ENCODE measurements at regions not wholly inside any gene's neighbourhood (a gene's known extent, or its start where the extent isn't known, plus 50 kb on each side); places are given as distances from the start of the nearest gene placed in this dataset.

DNA sequence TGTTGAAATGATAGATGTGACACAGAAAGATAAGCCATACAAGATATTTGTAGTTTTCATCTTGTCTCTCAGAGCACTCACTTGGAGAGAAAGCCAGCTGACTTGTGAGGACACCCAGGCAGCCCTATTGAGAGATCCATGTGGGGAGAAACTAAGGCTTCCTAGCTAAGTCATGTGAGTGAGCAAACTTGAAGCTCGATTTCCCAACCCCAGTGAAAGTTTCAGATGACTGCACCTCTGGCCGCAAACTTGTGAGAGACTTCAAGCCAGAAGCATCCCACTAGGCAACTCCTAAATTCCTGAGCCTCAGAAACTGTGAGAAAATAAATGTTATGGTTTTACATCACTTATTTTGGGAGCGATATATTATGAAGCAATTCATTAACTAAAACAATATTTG, 832.3 kb downstream of the LTN1 start:
- in situ Hi-C loops (cut with HindIII; ENCODE audit: low pct_ligation_motif_present, low sequenced_read_pairs) = no loop called here
- H3K27ac ChIP-seq = no peak overlapping the region
- no peak overlapping the region for H3K4me3 ChIP-seq (ENCODE audit: low read depth, low read length)
- no peaks in the 10 kb centered on the region for H3K27me3 ChIP-seq (replicated peaks)
- TF ChIP-seq, protein P1, sequence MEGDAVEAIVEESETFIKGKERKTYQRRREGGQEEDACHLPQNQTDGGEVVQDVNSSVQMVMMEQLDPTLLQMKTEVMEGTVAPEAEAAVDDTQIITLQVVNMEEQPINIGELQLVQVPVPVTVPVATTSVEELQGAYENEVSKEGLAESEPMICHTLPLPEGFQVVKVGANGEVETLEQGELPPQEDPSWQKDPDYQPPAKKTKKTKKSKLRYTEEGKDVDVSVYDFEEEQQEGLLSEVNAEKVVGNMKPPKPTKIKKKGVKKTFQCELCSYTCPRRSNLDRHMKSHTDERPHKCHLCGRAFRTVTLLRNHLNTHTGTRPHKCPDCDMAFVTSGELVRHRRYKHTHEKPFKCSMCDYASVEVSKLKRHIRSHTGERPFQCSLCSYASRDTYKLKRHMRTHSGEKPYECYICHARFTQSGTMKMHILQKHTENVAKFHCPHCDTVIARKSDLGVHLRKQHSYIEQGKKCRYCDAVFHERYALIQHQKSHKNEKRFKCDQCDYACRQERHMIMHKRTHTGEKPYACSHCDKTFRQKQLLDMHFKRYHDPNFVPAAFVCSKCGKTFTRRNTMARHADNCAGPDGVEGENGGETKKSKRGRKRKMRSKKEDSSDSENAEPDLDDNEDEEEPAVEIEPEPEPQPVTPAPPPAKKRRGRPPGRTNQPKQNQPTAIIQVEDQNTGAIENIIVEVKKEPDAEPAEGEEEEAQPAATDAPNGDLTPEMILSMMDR (IDR thresholded peaks at IDR 0.05; ENCODE audit: low read depth, low read length, missing control alignments) = no peak
- DNase-seq = no peak
- H3K36me3 ChIP-seq (replicated peaks) = no peaks in the 10 kb centered on the region

DNA sequence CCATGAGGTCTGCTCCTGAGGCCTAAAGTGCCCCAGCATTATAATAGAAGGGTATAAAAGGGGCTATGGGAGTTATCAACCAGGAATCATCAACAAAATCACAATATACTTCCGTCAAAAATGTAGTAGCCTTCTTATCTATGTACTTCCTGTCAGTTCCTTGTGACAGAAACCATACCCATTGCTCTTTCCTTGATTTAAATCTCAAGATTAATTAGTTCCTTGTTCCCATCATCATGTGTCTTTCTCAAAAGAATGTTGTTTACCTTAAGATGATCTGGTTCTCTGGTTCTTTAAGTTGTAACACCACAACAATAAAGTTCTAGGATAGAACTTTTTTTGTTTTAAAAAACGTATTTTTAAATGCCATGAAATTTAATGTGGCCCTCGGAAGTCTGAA, 833.3 kb downstream of the LTN1 start:
- DNase-seq = no peak
- TF ChIP-seq, protein P1 (IDR thresholded peaks at IDR 0.05; ENCODE audit: low read depth, low read length, missing control alignments) = no peak
- in situ Hi-C loops (cut with HindIII; ENCODE audit: low pct_ligation_motif_present, low sequenced_read_pairs) = no loop called here
- no peak overlapping the region for H3K4me3 ChIP-seq (ENCODE audit: low read depth, low read length)
- H3K36me3 ChIP-seq (replicated peaks) = no peaks in the 10 kb centered on the region
- H3K27ac ChIP-seq = no peak overlapping the region
- H3K27me3 ChIP-seq (replicated peaks) = no peaks in the 10 kb centered on the region

DNA sequence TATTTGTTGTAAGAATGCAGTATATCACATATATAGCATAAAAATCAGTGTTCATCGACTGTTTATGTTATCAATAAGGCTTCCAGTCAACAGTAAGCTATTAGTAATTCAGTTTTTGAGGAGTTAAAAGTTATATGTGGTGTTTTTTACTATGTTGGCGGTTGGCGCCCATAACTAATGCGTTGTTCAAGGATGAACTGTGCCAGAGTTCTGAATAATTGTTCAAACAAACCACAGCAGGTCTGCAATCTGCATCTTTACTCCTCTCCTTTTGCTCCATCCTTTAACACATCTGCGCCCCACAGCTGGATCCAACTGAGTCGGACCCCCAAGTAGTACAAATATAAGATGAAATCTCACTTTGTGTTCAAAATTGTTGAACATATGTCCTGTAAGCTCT, 836.1 kb downstream of the LTN1 start:
- in situ Hi-C loops (cut with HindIII; ENCODE audit: low pct_ligation_motif_present, low sequenced_read_pairs) = no loop called here
- Histone ChIP-seq H3K27ac (no peak overlapping the region), H3K27me3 (replicated peaks) (no peaks in the 10 kb centered on the region), H3K4me3 (ENCODE audit: low read depth, low read length) (no peak overlapping the region), H3K36me3 (replicated peaks) (no peaks in the 10 kb centered on the region)
- TF ChIP-seq, protein P1 (IDR thresholded peaks at IDR 0.05; ENCODE audit: low read depth, low read length, missing control alignments) = no peak
- DNase-seq = no peak

DNA sequence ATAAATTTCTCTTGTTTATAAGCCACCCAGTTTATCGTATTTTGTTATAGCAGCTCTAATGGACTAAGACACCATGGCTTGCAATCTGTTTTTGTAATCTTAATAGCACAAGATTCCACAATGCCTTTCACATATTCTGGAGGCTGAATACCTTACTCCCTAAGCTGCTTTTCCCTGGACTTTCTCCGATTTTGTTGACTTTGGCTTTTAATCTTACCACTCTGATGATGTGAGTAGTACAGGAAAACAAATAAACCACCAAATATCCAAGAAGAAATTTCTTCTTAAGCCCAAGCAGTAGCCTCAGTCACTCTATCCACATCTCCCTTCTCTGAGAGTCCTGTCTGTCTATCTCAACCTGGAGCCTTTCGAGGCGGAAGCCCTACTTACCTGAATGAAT, 838.6 kb downstream of the LTN1 start:
- in situ Hi-C loops (cut with HindIII; ENCODE audit: low pct_ligation_motif_present, low sequenced_read_pairs) = no loop called here
- Histone ChIP-seq H3K27ac (no peak overlapping the region), H3K27me3 (replicated peaks) (no peaks in the 10 kb centered on the region), H3K4me3 (ENCODE audit: low read depth, low read length) (no peak overlapping the region), H3K36me3 (replicated peaks) (no peaks in the 10 kb centered on the region)
- DNase-seq = peak; percentile 14
- TF ChIP-seq, protein P1 (IDR thresholded peaks at IDR 0.05; ENCODE audit: low read depth, low read length, missing control alignments) = no peak

DNA sequence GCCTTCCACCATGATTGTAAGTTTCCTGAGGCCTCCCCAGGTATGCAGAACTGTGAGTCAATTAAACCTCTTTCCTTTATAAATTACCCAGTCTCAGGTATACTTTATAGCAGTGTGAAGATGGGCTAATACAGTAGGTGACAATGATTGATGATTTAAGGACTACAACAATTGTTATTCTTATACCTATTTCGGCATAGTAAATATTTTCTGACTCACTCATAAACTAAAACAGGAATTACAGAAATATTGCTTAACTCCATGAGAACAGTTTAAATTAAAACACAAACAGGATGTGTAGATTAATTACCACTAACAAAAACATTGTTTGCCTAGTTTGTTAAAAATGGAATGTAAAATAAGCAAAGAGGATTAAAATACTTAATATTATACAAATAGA, 839.9 kb downstream of the LTN1 start:
- Histone ChIP-seq H3K36me3 (replicated peaks) (no peaks in the 10 kb centered on the region), H3K4me3 (ENCODE audit: low read depth, low read length) (no peak overlapping the region), H3K27me3 (replicated peaks) (no peaks in the 10 kb centered on the region), H3K27ac (no peak overlapping the region)
- in situ Hi-C loops (cut with HindIII; ENCODE audit: low pct_ligation_motif_present, low sequenced_read_pairs) = no loop called here
- no peak for DNase-seq
- TF ChIP-seq, protein P1 (IDR thresholded peaks at IDR 0.05; ENCODE audit: low read depth, low read length, missing control alignments) = no peak

DNA sequence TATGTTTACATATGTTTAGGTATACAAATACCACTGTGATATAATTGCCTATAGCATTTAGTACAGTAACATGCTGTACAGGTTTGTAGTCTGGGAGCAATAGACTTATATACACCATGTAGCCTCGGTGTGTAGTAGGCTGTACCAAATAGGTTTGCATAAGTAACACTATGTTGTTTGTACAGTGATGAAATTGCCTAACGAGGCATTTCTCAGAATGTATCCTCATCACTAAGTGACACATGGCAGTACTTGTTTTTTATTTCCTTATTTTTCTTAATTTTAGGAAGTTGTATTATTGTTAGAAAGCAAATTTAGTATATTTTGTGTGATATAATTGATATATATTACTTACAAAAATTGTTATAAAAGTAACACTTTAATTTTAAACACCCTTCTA, 840.9 kb downstream of the LTN1 start:
- DNase-seq = no peak
- TF ChIP-seq, protein P1 (IDR thresholded peaks at IDR 0.05; ENCODE audit: low read depth, low read length, missing control alignments) = no peak
- in situ Hi-C loops (cut with HindIII; ENCODE audit: low pct_ligation_motif_present, low sequenced_read_pairs) = no loop called here
- Histone ChIP-seq H3K27me3 (replicated peaks) (no peaks in the 10 kb centered on the region), H3K27ac (no peak overlapping the region), H3K4me3 (ENCODE audit: low read depth, low read length) (no peak overlapping the region), H3K36me3 (replicated peaks) (no peaks in the 10 kb centered on the region)

All from brain microvascular endothelial cell (primary cell).